ENCODE measurements at regions not wholly inside any gene's neighbourhood (a gene's known extent, or its start where the extent isn't known, plus 50 kb on each side); places are given as distances from the start of the nearest gene placed in this dataset.

GRCh38 chr10:108849688-108850087 is 1073.6 kb downstream of the XPNPEP1 start:
- TF ChIP-seq CTCF (IDR thresholded peaks at IDR 0.05) (no peak), EZH2 (IDR thresholded peaks at IDR 0.05; ENCODE audit: borderline replicate concordance, insufficient read depth, low read depth, low read length, poor library complexity, severe bottlenecking) (no peak)

All from B cell (primary cell).